SH-SY5Y (cell line): ENCODE measurements at regions not wholly inside any gene's neighbourhood (a gene's known extent, or its start where the extent isn't known, plus 50 kb on each side); places are given as distances from the start of the nearest gene placed in this dataset.

ENCODE experiments used
- GATA2 ChIP-seq: IDR thresholded peaks from 2 replicates; pipeline ENCODE4 v1.6.1; 2011; ENCODE audit warnings: mild to moderate bottlenecking, low read depth, low read length
- GATA3 ChIP-seq: IDR thresholded peaks from 2 replicates; pipeline ENCODE4 v1.6.1; 2011; ENCODE audit warnings: low read depth, mild to moderate bottlenecking, low read length, moderate library complexity

GRCh38 chr18:63067939-63068338 lies 251.6 kb downstream of the BCL2 start:
- no peak for TF ChIP-seq GATA2
- TF ChIP-seq GATA3, result no peak
